ENCODE measurements at regions not wholly inside any gene's neighbourhood (a gene's known extent, or its start where the extent isn't known, plus 50 kb on each side); places are given as distances from the start of the nearest gene placed in this dataset.

DNA sequence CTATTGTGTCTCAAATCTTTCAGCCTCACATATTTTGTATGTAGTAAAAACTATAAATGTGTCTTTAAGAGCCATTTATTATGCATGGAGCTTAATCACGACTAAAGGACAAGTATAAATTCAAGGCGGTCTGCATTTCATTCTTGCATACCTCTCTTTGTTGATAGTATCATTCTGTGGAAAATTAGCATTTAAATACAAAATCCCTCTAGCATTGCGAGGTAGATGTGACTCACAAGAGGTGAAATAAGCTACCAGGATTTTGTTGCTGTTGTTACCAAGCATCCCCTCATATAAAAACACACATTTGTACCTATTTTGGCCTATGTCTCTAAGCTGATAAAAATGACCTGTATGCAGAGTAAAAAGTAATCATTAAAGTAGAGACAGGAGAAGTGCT, 537.4 kb upstream of the LUZP2 start:
- Histone ChIP-seq H3K36me3 (ENCODE audit: low read depth) (no peaks in the 10 kb centered on the region), H3K79me2 (ENCODE audit: insufficient read depth) (no peaks in the 10 kb centered on the region), H3K27me3 (replicated peaks; ENCODE audit: insufficient read depth) (no peaks in the 10 kb centered on the region), H3K4me1 (ENCODE audit: insufficient read depth) (no peaks in the 10 kb centered on the region), H3K9ac (no peak overlapping the region), H4K20me1 (ENCODE audit: insufficient read depth) (no peaks in the 10 kb centered on the region), H3F3A (ENCODE audit: insufficient read depth) (no peaks in the 10 kb centered on the region), H3K27ac (no peak overlapping the region), H2AFZ (no peak overlapping the region), H3K4me2 (ENCODE audit: unreplicated experiment) (no peak overlapping the region), H3K9me2 (ENCODE audit: insufficient read depth) (no peaks in the 10 kb centered on the region), H3K4me3 (no peak overlapping the region), H3K9me3 (ENCODE audit: low read depth) (no peaks in the 10 kb centered on the region)
- TF ChIP-seq EZH2phosphoT487 (IDR thresholded peaks at IDR 0.05; ENCODE audit: insufficient read depth, low read depth) (no peak), EZH2 (IDR thresholded peaks at IDR 0.05; ENCODE audit: insufficient read depth, poor library complexity, severe bottlenecking) (no peak)
- in situ Hi-C loops (cut with MboI) = no loop called here
- WGBS, 2 experiments (ENCODE audit: low coverage in 1 of 2, low lambda C conversion rate in 2 of 2, missing lambda C conversion rate in 2 of 2) = 49 to 55% methylated on average over 3 of the region's 3 CpGs
- no peak for DNase-seq

DNA sequence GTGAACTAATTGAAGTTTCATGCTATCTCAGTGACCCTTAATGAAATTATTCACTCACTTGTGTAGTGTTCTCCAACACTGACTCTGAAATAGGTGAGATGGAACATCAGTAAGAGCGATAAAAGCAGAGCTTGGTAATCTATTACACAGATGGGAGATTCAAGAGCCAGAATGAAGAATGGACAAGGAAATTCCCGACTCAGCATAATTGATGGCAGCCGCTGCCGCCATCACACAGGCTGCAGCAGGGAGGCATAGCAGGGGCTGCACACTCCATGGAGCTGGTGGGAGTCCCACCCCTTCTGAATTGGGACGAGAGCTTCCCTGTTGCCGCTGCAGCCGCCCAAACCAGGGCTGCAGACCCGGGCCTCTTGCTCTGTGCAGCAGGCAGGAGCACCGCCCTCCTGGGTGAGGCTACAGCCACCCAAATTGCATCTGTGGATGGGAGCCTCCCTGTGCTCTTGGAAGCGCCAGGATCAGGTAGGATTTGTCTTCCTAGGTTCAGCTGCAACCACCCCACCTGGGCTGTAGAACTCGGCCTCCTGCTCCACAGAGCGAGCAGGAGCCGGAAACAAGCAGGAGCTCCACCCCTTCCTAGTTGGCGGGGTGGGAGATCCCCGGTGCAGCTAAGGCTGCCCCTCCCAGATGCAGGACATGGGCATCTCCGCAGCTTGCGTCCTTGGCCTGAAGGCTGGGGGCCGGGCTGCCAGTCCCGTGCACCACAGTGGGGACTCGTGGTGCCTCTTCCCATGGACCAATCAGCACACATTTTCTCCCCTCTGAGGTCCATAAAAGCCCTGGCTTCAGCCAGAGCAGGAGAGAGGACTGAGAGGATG, 535.1 kb upstream of the LUZP2 start:
- WGBS, 2 experiments (ENCODE audit: low coverage in 1 of 2, low lambda C conversion rate in 2 of 2, missing lambda C conversion rate in 2 of 2) = 73 to 77% methylated on average over 20 of the region's 20 CpGs
- no peak for DNase-seq
- no peaks in the 10 kb centered on the region for H4K20me1 ChIP-seq (ENCODE audit: insufficient read depth)
- in situ Hi-C loops (cut with MboI) = no loop called here
- no peak overlapping the region for H2AFZ ChIP-seq
- H3K9me2 ChIP-seq (ENCODE audit: insufficient read depth) = no peaks in the 10 kb centered on the region
- H3K79me2 ChIP-seq (ENCODE audit: insufficient read depth) = no peaks in the 10 kb centered on the region
- no peak overlapping the region for H3K27ac ChIP-seq
- H3K4me3 ChIP-seq = no peak overlapping the region
- TF ChIP-seq EZH2 (IDR thresholded peaks at IDR 0.05; ENCODE audit: insufficient read depth, poor library complexity, severe bottlenecking) (no peak), EZH2phosphoT487 (IDR thresholded peaks at IDR 0.05; ENCODE audit: insufficient read depth, low read depth) (no peak)
- H3K4me2 ChIP-seq (ENCODE audit: unreplicated experiment) = no peak overlapping the region
- no peaks in the 10 kb centered on the region for H3K9me3 ChIP-seq (ENCODE audit: low read depth)
- no peaks in the 10 kb centered on the region for H3K4me1 ChIP-seq (ENCODE audit: insufficient read depth)
- no peaks in the 10 kb centered on the region for H3K36me3 ChIP-seq (ENCODE audit: low read depth)
- no peaks in the 10 kb centered on the region for H3K27me3 ChIP-seq (replicated peaks; ENCODE audit: insufficient read depth)
- H3K9ac ChIP-seq = no peak overlapping the region
- H3F3A ChIP-seq (ENCODE audit: insufficient read depth) = no peaks in the 10 kb centered on the region

DNA sequence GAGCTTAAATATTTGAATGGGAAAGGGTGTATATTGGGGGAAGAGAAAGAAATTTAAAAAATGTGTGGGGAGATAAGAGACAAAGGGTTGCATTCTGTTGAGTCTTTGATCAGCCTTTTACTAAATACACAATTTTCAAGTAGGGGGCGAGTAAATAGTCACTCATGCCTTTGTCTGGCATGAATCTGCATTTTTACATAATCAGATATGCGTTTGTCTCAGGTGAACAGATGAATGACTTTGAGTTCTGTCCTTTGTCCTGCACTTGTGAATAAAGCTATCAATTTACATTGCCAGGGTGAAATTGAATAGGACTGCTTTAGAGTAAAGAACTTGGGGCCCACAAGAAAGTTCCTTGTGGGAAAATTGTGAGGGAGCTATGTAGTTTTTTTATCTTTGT, 523.6 kb upstream of the LUZP2 start:
- H2AFZ ChIP-seq = no peak overlapping the region
- no peaks in the 10 kb centered on the region for H4K20me1 ChIP-seq (ENCODE audit: insufficient read depth)
- no peak overlapping the region for H3K27ac ChIP-seq
- no peaks in the 10 kb centered on the region for H3K79me2 ChIP-seq (ENCODE audit: insufficient read depth)
- H3K4me2 ChIP-seq (ENCODE audit: unreplicated experiment) = no peak overlapping the region
- no peaks in the 10 kb centered on the region for H3K36me3 ChIP-seq (ENCODE audit: low read depth)
- peaks cover 22% of the 10 kb centered on the region for H3K4me1 ChIP-seq (ENCODE audit: insufficient read depth)
- H3K27me3 ChIP-seq (replicated peaks; ENCODE audit: insufficient read depth) = no peaks in the 10 kb centered on the region
- H3K9ac ChIP-seq = no peak overlapping the region
- H3K9me3 ChIP-seq (ENCODE audit: low read depth) = no peaks in the 10 kb centered on the region
- TF ChIP-seq EZH2 (IDR thresholded peaks at IDR 0.05; ENCODE audit: insufficient read depth, poor library complexity, severe bottlenecking) = no peak
- no peaks in the 10 kb centered on the region; the same call in 1 of the 2 replicates for H3K9me2 ChIP-seq (ENCODE audit: insufficient read depth)
- DNase-seq = no peak
- H3F3A ChIP-seq (ENCODE audit: insufficient read depth) = peaks cover 21% of the 10 kb centered on the region
- 45% methylated on average over 2 of the region's 2 CpGs for WGBS, 2 experiments (ENCODE audit: low coverage in 1 of 2, low lambda C conversion rate in 2 of 2, missing lambda C conversion rate in 2 of 2)
- no peak overlapping the region for H3K4me3 ChIP-seq
- in situ Hi-C loops (cut with MboI) = no loop called here

DNA sequence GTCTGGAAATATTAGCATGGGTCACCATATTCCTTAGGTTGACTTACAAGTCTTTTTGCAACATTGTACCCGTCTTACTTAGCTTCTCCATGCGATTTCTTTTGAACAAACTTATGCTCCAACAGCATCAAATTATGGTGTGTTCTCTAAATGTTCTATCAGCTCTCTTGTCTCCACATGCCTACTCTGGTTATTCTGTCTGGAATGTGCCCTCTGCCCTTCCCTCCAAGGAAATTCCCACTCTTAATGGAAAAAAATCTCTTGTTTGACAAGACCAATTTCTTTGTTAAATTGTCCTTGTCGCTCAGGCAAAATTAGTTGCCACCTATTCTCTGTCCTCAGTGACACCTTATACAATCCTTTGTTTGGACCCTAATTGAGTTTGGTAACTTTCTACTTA, 522.8 kb upstream of the LUZP2 start:
- H3K79me2 ChIP-seq (ENCODE audit: insufficient read depth) = no peaks in the 10 kb centered on the region
- H3K4me1 ChIP-seq (ENCODE audit: insufficient read depth) = peaks cover 22% of the 10 kb centered on the region
- H3K4me3 ChIP-seq = no peak overlapping the region
- H3K9ac ChIP-seq = no peak overlapping the region
- DNase-seq = no peak
- in situ Hi-C loops (cut with MboI) = no loop called here
- TF ChIP-seq EZH2 (IDR thresholded peaks at IDR 0.05; ENCODE audit: insufficient read depth, poor library complexity, severe bottlenecking) = no peak
- no peak for TF ChIP-seq EZH2phosphoT487 (IDR thresholded peaks at IDR 0.05; ENCODE audit: insufficient read depth, low read depth)
- no peak overlapping the region for H3K27ac ChIP-seq
- no peaks in the 10 kb centered on the region for H4K20me1 ChIP-seq (ENCODE audit: insufficient read depth)
- H3F3A ChIP-seq (ENCODE audit: insufficient read depth) = peaks cover 21% of the 10 kb centered on the region
- no peaks in the 10 kb centered on the region for H3K9me3 ChIP-seq (ENCODE audit: low read depth)
- no peaks in the 10 kb centered on the region for H3K27me3 ChIP-seq (replicated peaks; ENCODE audit: insufficient read depth)
- no peaks in the 10 kb centered on the region; the same call in 1 of the 2 replicates for H3K9me2 ChIP-seq (ENCODE audit: insufficient read depth)
- H2AFZ ChIP-seq = no peak overlapping the region; the same call in 1 of the 2 replicates
- H3K4me2 ChIP-seq (ENCODE audit: unreplicated experiment) = no peak overlapping the region
- WGBS, 2 experiments (ENCODE audit: low coverage in 1 of 2, low lambda C conversion rate in 2 of 2, missing lambda C conversion rate in 2 of 2) = 46 to 50% methylated on average over 3 of the region's 3 CpGs
- no peaks in the 10 kb centered on the region for H3K36me3 ChIP-seq (ENCODE audit: low read depth)

Data from GM23248 (cell line).